ENCODE measurements at regions not wholly inside any gene's neighbourhood (a gene's known extent, or its start where the extent isn't known, plus 50 kb on each side); places are given as distances from the start of the nearest gene placed in this dataset.
"Not testable (repeated sequence)": the region's sequence is repeated elsewhere in the genome, so short reads cannot be mapped to it uniquely, and the experiment has no call there.

DNA sequence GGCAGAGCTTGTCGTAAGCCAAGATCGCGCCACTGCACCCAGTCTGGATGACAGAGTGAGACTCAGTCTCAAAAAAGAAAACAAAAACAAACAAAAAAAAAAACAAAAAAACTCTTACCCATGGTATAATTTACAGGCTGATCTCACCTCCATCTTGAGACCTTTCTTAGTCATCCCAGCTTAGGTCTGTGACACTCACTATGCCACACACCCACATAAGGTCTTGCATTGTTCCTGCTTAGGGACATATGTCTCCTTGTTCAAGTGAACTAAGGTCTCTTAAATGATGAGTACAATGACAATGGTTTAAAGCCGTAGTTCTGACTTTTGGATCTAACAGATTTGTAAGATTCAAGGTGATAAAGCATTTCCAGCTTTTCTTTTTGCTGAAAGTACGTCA lies 360.2 kb upstream of the ARHGEF26 start:
- Histone ChIP-seq H3K9me3 (ENCODE audit: low read length) (no peaks in the 10 kb centered on the region), H3K4me3 (ENCODE audit: low read depth in 1 of 2, low read length in 2 of 2) (no peak overlapping the region), H3K27ac (ENCODE audit: low read depth, low read length) (no peak overlapping the region), H3K9ac (ENCODE audit: low read length) (no peak overlapping the region), H3K4me1 (ENCODE audit: insufficient read depth, low read length) (no peaks in the 10 kb centered on the region), H3K36me3 (ENCODE audit: insufficient read depth, low read length) (no peaks in the 10 kb centered on the region), H3K27me3 (ENCODE audit: control insufficient read depth in 1 of 2, insufficient read depth in 2 of 2, low read length in 2 of 2) (no peaks in the 10 kb centered on the region)

DNA sequence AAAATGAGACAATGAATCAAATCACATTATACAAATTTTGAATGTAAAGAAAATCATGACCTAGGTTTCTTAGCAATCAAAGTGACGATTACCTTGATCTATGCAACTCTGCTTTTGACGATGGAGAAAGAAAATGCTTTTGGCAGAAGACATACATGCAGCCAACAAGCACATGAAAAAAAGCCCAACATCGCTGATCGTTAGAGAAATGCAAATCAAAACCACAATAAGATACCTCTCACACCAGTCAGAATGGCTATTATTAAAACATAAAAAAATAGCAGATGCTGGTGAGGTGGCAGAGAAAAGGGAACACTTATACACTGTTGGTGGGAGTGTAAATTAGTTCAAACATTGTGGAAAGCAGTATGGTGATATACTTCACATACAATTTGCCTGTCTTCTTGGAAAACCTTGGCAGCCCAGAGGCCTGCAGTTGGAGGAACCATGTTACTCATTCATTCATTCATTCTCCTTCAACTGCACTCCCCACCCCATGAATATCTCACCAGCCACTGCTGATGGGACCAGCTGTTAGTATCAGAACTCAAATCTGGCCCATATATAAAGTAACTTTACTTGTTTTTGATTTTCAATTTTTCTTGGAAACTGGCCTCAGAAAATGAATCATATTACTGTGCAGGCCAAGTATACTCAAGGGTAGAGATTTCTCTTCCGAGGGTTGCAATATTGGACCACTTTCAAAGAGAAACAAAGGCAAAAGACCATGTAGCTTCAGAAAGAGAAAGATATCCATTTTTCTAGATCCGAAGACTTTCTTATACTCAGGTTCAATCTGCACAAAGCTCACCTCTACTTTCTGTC lies 358.6 kb upstream of the ARHGEF26 start:
- H3K4me3 ChIP-seq (ENCODE audit: low read depth in 1 of 2, low read length in 2 of 2) = no peak overlapping the region
- H3K4me1 ChIP-seq (ENCODE audit: insufficient read depth, low read length) = no peaks in the 10 kb centered on the region
- H3K9me3 ChIP-seq (ENCODE audit: low read length) = no peaks in the 10 kb centered on the region
- no peaks in the 10 kb centered on the region for H3K36me3 ChIP-seq (ENCODE audit: insufficient read depth, low read length)
- H3K9ac ChIP-seq (ENCODE audit: low read length) = no peak overlapping the region
- H3K27me3 ChIP-seq (ENCODE audit: control insufficient read depth in 1 of 2, insufficient read depth in 2 of 2, low read length in 2 of 2) = no peaks in the 10 kb centered on the region
- H3K27ac ChIP-seq (ENCODE audit: low read depth, low read length) = no peak overlapping the region

DNA sequence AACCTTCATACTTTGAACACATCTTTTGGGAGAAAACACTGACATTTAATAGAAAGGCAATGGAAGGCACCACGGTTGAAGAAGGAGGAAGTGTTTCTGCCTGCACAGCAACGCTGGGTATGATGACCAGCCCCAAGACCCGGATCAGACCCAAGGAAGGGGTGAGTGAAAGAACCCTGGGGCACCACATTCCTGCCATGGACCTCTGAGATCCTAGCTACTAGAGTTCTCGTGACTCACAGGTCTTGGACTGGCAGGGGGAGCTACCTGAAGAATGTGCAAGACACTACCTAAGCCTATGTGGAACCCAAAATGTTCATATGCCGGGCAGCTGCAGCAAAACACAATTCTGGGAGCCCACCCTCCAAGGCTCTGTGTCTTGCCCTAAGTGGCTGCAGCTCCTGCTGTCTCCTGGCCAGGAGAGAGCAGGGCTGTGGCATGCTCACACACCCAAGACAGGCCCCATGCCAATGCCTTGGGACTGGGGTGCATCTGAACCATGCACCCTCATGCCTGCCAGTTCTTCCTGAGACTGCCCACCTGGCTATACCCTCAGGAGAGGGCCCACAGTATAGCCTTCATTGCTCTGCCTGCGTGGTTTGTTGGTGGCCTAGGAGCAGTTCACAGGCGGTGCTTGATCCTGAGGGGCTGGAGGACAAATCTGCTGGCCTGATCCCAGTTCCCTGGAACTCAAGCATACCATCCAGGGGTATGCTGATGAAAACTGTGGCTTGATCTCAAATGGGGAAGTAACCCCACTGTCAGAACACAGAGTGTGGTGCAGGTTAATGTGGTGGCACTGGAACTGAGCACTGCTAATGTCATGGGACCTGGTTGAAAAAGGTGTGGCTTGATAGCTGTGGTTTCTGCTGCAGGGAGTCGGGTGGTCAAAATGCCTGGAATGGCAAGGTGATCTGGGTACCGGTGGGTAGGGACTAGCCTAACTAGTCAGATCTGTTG lies 353.3 kb upstream of the ARHGEF26 start:
- no peaks in the 10 kb centered on the region for H3K36me3 ChIP-seq (ENCODE audit: insufficient read depth, low read length)
- H3K9me3 ChIP-seq (ENCODE audit: low read length) = no peaks in the 10 kb centered on the region
- H3K27me3 ChIP-seq (ENCODE audit: control insufficient read depth in 1 of 2, insufficient read depth in 2 of 2, low read length in 2 of 2) = no peaks in the 10 kb centered on the region
- no peaks in the 10 kb centered on the region for H3K4me1 ChIP-seq (ENCODE audit: insufficient read depth, low read length)
- H3K9ac ChIP-seq (ENCODE audit: low read length) = no peak overlapping the region
- H3K27ac ChIP-seq (ENCODE audit: low read depth, low read length) = no peak overlapping the region
- H3K4me3 ChIP-seq (ENCODE audit: low read depth in 1 of 2, low read length in 2 of 2) = no peak overlapping the region

DNA sequence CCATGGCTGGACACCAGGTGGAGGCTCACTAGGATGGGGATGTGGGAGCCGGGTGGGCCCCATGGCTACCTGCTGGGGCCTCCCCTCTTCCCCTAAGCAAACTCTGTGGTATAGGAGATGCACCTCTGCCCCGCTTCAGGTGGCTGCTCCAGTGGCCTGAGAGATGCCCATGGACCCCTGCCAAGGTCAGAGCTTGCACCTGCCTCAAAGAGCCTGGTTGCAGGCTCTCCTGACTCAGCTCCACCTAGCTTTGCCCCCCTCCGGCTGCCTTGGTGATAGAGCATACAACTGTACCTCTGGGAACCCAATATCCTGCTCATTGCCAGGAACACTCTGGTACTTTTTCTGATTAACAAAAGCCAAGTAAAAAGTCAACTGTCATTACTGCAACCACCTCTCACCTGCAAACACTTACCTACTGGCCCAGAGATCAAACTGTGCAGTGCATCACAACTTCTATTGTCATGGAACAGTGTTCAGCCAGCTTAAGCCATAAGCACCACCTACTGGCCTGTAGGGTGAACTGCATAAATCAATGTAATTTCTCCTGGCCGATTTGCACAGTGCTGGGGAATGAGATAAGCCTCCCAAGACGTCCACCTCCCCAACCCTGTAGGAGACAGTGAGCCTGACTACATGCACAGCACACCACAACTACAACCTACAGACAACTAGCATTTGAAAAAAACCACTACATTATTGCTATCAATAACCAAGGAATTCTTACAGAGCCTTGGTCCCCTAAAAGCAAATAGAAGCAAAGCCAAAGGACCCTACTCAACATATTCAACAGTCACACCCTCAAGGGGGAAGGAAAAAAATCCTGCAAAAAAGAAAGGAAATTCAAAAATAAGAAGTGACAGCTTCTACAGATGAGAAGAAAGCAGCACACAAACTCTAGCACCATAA lies 352.4 kb upstream of the ARHGEF26 start:
- H3K4me1 ChIP-seq (ENCODE audit: insufficient read depth, low read length) = no peaks in the 10 kb centered on the region
- H3K36me3 ChIP-seq (ENCODE audit: insufficient read depth, low read length) = no peaks in the 10 kb centered on the region
- H3K9me3 ChIP-seq (ENCODE audit: low read length) = no peaks in the 10 kb centered on the region
- no peak overlapping the region for H3K27ac ChIP-seq (ENCODE audit: low read depth, low read length)
- no peaks in the 10 kb centered on the region for H3K27me3 ChIP-seq (ENCODE audit: control insufficient read depth in 1 of 2, insufficient read depth in 2 of 2, low read length in 2 of 2)
- no peak overlapping the region for H3K4me3 ChIP-seq (ENCODE audit: low read depth in 1 of 2, low read length in 2 of 2)
- H3K9ac ChIP-seq (ENCODE audit: low read length) = no peak overlapping the region

DNA sequence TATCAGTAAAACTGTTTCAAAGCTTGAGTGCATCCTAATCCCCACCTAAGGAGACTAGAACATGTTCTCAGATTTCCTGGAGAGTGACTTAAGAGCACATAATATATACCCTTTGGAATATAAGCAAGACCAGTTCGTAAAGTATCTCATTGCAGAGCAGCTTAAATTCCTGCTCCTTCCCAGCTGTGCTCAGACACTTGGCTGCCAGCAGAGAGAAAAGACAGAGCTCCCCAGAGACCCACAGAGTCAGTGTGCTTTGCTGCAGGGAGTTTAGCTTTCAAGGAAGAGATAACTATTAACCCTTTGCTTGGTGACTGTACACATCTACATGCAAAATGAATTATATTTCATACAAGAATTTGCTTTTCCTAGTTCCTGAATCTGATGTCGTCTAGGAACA lies 338.1 kb upstream of the ARHGEF26 start:
- Histone ChIP-seq H3K27me3 (ENCODE audit: control insufficient read depth in 1 of 2, insufficient read depth in 2 of 2, low read length in 2 of 2) (no peaks in the 10 kb centered on the region), H3K9me3 (ENCODE audit: low read length) (no peaks in the 10 kb centered on the region), H3K4me3 (ENCODE audit: low read depth in 1 of 2, low read length in 2 of 2) (no peak overlapping the region), H3K9ac (ENCODE audit: low read length) (no peak overlapping the region), H3K27ac (ENCODE audit: low read depth, low read length) (no peak overlapping the region), H3K4me1 (ENCODE audit: insufficient read depth, low read length) (peaks cover 3% of the 10 kb centered on the region), H3K36me3 (ENCODE audit: insufficient read depth, low read length) (no peaks in the 10 kb centered on the region)

DNA sequence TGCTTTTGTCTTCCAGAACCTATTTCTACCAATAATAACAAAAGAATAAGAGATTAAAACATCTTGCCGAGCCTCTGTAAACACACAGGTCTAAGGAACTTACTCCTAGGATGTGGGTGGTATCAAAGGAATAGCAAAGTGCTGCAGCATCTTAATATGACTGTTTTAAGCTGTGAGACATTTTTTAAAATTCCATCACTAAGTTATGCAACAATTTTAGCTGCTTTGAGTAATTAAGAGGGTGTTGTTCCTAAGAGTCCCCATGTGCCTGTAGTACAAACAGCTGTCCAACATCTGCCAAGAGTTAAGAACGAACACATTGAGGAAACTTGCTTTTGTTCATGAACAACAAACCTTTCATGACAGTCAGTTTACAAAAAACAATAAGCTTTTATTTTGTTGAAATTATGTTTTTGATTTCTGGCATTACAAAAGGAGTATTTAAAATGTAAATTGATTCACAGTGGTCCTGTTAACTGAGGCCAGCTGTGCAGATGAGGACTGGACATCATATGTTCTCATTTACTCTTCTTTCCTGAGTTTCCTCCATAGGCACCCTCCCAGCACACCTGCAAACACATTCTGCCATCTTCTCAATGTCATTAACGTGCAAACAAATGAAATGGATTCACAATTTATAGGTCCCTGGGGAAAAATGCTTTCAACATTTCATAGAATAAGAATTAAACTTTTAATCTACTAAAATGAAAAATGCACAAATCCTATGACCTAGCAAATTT lies 337.3 kb upstream of the ARHGEF26 start:
- Histone ChIP-seq H3K9ac (ENCODE audit: low read length) (no peak overlapping the region), H3K4me1 (ENCODE audit: insufficient read depth, low read length) (peaks cover 3% of the 10 kb centered on the region), H3K36me3 (ENCODE audit: insufficient read depth, low read length) (no peaks in the 10 kb centered on the region), H3K27me3 (ENCODE audit: control insufficient read depth in 1 of 2, insufficient read depth in 2 of 2, low read length in 2 of 2) (no peaks in the 10 kb centered on the region), H3K27ac (ENCODE audit: low read depth, low read length) (no peak overlapping the region), H3K9me3 (ENCODE audit: low read length) (no peaks in the 10 kb centered on the region), H3K4me3 (ENCODE audit: low read depth in 1 of 2, low read length in 2 of 2) (no peak overlapping the region)

DNA sequence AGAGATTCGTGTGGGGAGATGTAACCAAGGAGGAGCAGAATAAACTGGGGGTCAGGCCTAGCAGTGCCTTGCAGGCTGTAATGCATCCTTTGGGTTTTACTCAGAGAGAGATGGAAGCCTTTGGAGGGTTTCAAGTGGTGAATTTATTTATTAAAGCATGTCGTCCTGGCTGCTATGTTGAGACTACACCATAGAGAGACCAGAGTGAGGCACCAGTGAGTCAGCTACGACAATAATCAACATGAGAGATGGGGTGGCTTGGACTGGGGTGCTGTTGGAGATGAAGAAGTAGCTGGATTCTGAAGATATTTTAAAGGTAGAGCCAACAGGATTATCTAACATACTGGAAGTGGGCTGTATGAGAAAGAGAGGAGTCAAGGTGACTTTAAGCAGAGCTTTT lies 335.3 kb upstream of the ARHGEF26 start:
- no peaks in the 10 kb centered on the region for H3K9me3 ChIP-seq (ENCODE audit: low read length)
- H3K27ac ChIP-seq (ENCODE audit: low read depth, low read length) = no peak overlapping the region
- no peaks in the 10 kb centered on the region for H3K36me3 ChIP-seq (ENCODE audit: insufficient read depth, low read length)
- H3K27me3 ChIP-seq (ENCODE audit: control insufficient read depth in 1 of 2, insufficient read depth in 2 of 2, low read length in 2 of 2) = no peaks in the 10 kb centered on the region
- H3K9ac ChIP-seq (ENCODE audit: low read length) = no peak overlapping the region
- peaks cover 3% of the 10 kb centered on the region for H3K4me1 ChIP-seq (ENCODE audit: insufficient read depth, low read length)
- no peak overlapping the region for H3K4me3 ChIP-seq (ENCODE audit: low read depth in 1 of 2, low read length in 2 of 2)

DNA sequence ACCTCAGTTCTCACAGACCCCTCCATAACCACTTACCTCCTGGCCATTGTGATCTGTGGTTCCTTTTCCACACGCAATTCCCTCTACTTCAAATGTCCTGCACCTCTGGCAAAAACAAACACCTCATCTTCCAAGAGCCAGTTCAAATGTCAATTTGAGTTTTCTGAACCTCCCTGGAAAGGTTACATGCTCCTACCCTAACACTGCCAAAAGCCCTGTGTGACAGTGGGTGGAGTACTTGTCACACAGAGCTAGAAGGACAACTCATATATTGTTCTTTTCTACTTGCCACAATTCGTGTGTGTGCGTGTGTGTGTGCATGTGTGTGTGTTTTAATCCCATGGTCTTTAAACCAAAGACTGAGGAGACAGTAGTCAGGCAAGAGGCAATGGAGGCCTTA lies 331.8 kb upstream of the ARHGEF26 start:
- Histone ChIP-seq H3K27ac (ENCODE audit: low read depth, low read length) (no peak overlapping the region), H3K9ac (ENCODE audit: low read length) (no peak overlapping the region), H3K9me3 (ENCODE audit: low read length) (no peaks in the 10 kb centered on the region), H3K4me3 (ENCODE audit: low read depth in 1 of 2, low read length in 2 of 2) (no peak overlapping the region), H3K4me1 (ENCODE audit: insufficient read depth, low read length) (peaks cover 3% of the 10 kb centered on the region), H3K36me3 (ENCODE audit: insufficient read depth, low read length) (no peaks in the 10 kb centered on the region), H3K27me3 (ENCODE audit: control insufficient read depth in 1 of 2, insufficient read depth in 2 of 2, low read length in 2 of 2) (no peaks in the 10 kb centered on the region)

DNA sequence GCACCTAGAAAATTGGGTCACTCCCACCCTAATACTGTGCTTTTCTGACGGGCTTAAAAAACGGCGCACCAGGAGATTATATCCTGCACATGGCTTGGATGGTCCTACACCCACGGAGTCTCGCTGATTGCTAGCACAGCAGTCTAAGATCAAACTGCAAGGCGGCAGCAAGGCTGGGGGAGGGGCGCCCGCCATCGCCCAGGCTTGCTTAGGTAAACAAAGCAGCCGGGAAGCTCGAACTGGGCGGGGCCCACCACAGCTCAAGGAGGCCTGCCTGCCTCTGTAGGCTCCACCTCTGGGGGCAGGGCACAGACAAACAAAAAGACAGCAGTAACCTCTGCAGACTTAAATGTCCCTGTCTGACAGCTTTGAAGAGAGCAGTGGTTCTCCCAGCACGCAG lies 324.1 kb upstream of the ARHGEF26 start:
- H3K4me1 ChIP-seq (ENCODE audit: insufficient read depth, low read length); H3K9me3 ChIP-seq (ENCODE audit: low read length); H3K36me3 ChIP-seq (ENCODE audit: insufficient read depth, low read length); H3K9ac ChIP-seq (ENCODE audit: low read length); H3K27me3 ChIP-seq (ENCODE audit: control insufficient read depth in 1 of 2, insufficient read depth in 2 of 2, low read length in 2 of 2); H3K27ac ChIP-seq (ENCODE audit: low read depth, low read length); H3K4me3 ChIP-seq (ENCODE audit: low read depth in 1 of 2, low read length in 2 of 2): not testable (repeated sequence)

DNA sequence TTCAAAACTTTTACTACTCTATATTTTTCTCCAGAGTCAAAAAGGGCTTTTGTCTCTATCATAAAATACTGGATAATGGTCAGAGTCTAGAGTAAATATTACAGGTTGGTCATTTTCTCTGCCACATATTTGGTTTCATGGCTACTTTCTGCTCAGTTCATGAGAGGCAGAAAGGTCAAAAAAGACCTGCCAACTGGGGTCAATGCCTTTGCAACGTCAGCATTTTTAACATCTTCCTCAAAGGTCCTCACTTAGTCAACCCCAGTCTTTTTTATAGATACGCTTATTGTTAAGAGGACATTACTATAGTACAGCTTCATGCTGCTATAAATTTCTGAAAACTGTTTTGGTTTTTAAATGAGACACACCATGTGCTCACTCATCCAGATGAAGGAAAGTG lies 312.1 kb upstream of the ARHGEF26 start:
- Histone ChIP-seq H3K27me3 (ENCODE audit: control insufficient read depth in 1 of 2, insufficient read depth in 2 of 2, low read length in 2 of 2) (no peaks in the 10 kb centered on the region), H3K36me3 (ENCODE audit: insufficient read depth, low read length) (no peaks in the 10 kb centered on the region), H3K4me3 (ENCODE audit: low read depth in 1 of 2, low read length in 2 of 2) (no peak overlapping the region), H3K27ac (ENCODE audit: low read depth, low read length) (no peak overlapping the region), H3K4me1 (ENCODE audit: insufficient read depth, low read length) (no peaks in the 10 kb centered on the region), H3K9ac (ENCODE audit: low read length) (no peak overlapping the region), H3K9me3 (ENCODE audit: low read length) (no peaks in the 10 kb centered on the region)
